Immature natural killer cell (primary cell): ENCODE measurements at regions not wholly inside any gene's neighbourhood (a gene's known extent, or its start where the extent isn't known, plus 50 kb on each side); places are given as distances from the start of the nearest gene placed in this dataset.

Experiments
- DNase-seq, 3 donors: peaks; one replicate each; pipeline ENCODE4 v3.0.0; 2022; ENCODE audit warnings: mixed read lengths in 1 of 3
- H3K27ac Mint-ChIP-seq, 6 donors: one replicate each; pipeline ENCODE4 v1.8.0; 2020; ENCODE audit warnings: mixed read lengths in 6 of 6, mild to moderate bottlenecking in 5 of 6, inconsistent platforms in 4 of 6, moderate library complexity in 3 of 6
- H3K27me3 Mint-ChIP-seq, 3 donors: one replicate each; pipeline ENCODE4 v1.8.0; 2020 to 2021; ENCODE audit warnings: low read depth in 3 of 3, mild to moderate bottlenecking in 3 of 3, mixed read lengths in 3 of 3, moderate library complexity in 3 of 3, inconsistent platforms in 1 of 3
- H3K36me3 Mint-ChIP-seq, 3 donors: one replicate each; pipeline ENCODE4 v1.8.0; 2020; ENCODE audit warnings: mixed read lengths in 3 of 3, inconsistent platforms in 2 of 3, mild to moderate bottlenecking in 2 of 3
- H3K4me1 Mint-ChIP-seq, 2 donors: one replicate each; pipeline ENCODE4 v1.8.0; 2020; ENCODE audit warnings: inconsistent platforms in 2 of 2, mild to moderate bottlenecking in 2 of 2, mixed read lengths in 2 of 2, moderate library complexity in 1 of 2
- H3K4me3 Mint-ChIP-seq, 5 donors: one replicate each; pipeline ENCODE4 v1.8.0; 2020; ENCODE audit warnings: mild to moderate bottlenecking in 5 of 5, mixed read lengths in 5 of 5, inconsistent platforms in 3 of 5, moderate library complexity in 3 of 5
- H3K9me3 Mint-ChIP-seq, 6 donors: one replicate each; pipeline ENCODE4 v1.8.0; 2020; ENCODE audit warnings: mild to moderate bottlenecking in 6 of 6, mixed read lengths in 6 of 6, inconsistent platforms in 4 of 6, moderate library complexity in 3 of 6

DNA sequence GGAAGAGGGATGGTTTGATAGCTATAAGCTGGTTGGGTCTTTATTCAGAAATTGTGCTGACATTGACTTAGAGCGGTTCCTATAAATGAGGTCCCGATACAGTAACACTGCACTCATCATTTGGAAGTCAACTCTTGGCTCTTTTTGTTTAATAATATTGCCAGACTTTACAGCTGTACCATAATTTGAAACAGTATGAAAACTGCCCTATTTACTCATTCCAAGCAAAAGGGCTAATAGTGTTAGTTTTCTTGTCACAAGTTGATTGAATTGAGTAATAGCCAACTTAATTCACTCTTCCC, 128.4 kb upstream of the LIMCH1 start:
- Mint-ChIP-seq H3K4me3 (no peak overlapping the region), H3K9me3 (peaks cover 0 to 5% (median under 1%) of the 10 kb centered on the region in 6 donors), H3K27ac (no peak overlapping the region), H3K36me3 (peaks cover 0 to 4% (median 0%) of the 10 kb centered on the region in 3 donors), H3K27me3 (peaks cover 0 to 4% (median 2%) of the 10 kb centered on the region in 3 donors), H3K4me1 (peaks cover 2 to 5% of the 10 kb centered on the region in 2 donors)
- no peak for DNase-seq

- Mint-ChIP-seq H3K4me3 (no peak overlapping the region), H3K9me3 (peaks cover 0 to 5% (median under 1%) of the 10 kb centered on the region in 6 donors), H3K27ac (no peak overlapping the region), H3K4me1 (peaks cover 2 to 5% of the 10 kb centered on the region in 2 donors), H3K27me3 (peaks cover 0 to 4% (median 2%) of the 10 kb centered on the region in 3 donors), H3K36me3 (peaks cover 0 to 4% (median 0%) of the 10 kb centered on the region in 3 donors)
- no peak for DNase-seq
Observed at GRCh38 chr4:41410049-41410448, 127.9 kb upstream of the LIMCH1 start.

GRCh38 chr4:41413670-41414411, 124.1 kb upstream of the LIMCH1 start:
- H3K4me1 Mint-ChIP-seq = peaks cover 2 to 5% of the 10 kb centered on the region in 2 donors

DNA sequence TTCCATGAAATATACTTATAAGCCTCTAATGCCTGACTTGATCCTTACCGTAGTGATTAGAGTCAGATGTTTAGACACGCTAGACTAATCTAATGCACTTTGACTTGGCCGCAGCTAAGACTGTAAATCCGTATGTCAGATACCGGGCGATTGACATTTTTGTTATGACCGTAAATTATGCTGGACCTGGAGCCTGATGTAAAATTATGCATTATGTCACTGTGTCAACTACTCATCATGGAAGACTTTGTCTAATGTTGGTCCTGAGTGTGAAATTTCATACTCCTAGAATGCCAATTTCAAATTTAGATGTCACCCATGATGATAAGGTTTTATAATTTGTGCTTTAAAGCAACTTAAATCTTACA, 123.6 kb upstream of the LIMCH1 start:
- Mint-ChIP-seq H3K9me3 (peaks cover 0 to 5% (median 1%) of the 10 kb centered on the region in 6 donors), H3K27ac (no peak overlapping the region), H3K27me3 (peaks cover 1 to 3% (median 2%) of the 10 kb centered on the region in 3 donors), H3K4me3 (no peak overlapping the region), H3K36me3 (peaks cover 0 to 4% (median 0%) of the 10 kb centered on the region in 3 donors), H3K4me1 (peaks cover 2 to 5% of the 10 kb centered on the region in 2 donors)
- no peak for DNase-seq

More at GRCh38 chr4:41413670-41414411, 124.1 kb upstream of the LIMCH1 start:
- no peak overlapping the region for H3K27ac Mint-ChIP-seq
- no peak overlapping the region for H3K4me3 Mint-ChIP-seq
- peaks cover 1 to 3% (median 2%) of the 10 kb centered on the region in 3 donors for H3K27me3 Mint-ChIP-seq
- peaks cover 0 to 4% (median 0%) of the 10 kb centered on the region in 3 donors for H3K36me3 Mint-ChIP-seq
- H3K9me3 Mint-ChIP-seq = peaks cover 0 to 5% (median 1%) of the 10 kb centered on the region in 6 donors
- DNase-seq = no peak

- no peak for DNase-seq
- no peaks in the 10 kb centered on the region for H3K36me3 Mint-ChIP-seq
- no peak overlapping the region for H3K27ac Mint-ChIP-seq
- no peak overlapping the region for H3K4me3 Mint-ChIP-seq
- peaks cover 0 to 5% (median 4%) of the 10 kb centered on the region in 3 donors for H3K27me3 Mint-ChIP-seq
- peaks cover 0 to 4% (median under 1%) of the 10 kb centered on the region in 6 donors for H3K9me3 Mint-ChIP-seq
- H3K4me1 Mint-ChIP-seq = peaks cover 2 to 4% of the 10 kb centered on the region in 2 donors
Observed at GRCh38 chr4:41418444-41418843, 119.5 kb upstream of the LIMCH1 start.

DNA sequence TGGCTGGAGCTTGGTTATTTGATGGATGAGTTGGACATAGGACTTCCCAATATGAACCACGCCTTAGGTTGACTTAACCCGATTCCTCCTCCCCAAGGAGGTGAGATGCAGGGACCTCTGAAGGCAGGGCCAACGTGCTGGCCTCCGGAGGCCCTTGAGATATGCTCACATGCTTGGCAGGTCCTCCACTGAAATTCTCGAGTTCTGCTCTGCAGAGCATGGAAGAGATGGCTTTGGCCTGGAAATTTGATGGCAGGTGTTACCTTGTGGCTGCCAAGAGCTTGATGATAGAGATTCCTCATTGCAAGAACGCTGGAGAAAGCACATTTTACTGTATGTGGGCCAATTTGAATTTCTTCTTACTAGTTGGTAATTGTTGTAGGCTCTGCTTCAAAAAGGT, 117.4 kb upstream of the LIMCH1 start:
- DNase-seq = no peak
- Mint-ChIP-seq H3K4me3 (no peak overlapping the region), H3K9me3 (peaks cover 0 to 4% (median 1%) of the 10 kb centered on the region in 6 donors), H3K27me3 (peaks cover 2 to 4% (median 2%) of the 10 kb centered on the region in 3 donors), H3K27ac (no peak overlapping the region), H3K4me1 (no peaks in the 10 kb centered on the region), H3K36me3 (no peaks in the 10 kb centered on the region)

DNA sequence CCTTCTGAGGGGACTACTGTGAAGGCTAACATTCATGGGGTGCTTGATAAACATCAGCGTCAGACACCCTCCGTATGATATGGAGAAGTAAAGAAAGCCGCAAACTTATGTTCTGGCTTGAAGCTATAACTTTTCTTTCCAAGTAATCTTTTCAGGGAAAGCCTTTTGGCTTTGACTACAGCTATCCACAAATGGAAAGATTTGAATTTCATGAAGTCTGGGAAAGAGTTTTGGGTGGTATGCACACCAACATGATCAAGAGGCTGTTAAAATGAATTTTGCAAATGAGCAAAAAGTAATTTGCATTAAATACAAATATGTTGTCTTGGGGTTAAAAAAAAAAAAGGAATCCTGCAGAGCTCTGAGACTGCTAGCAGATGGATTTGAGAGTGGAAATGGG, 114.8 kb upstream of the LIMCH1 start:
- Mint-ChIP-seq H3K36me3 (no peaks in the 10 kb centered on the region), H3K9me3 (peaks cover 0 to 4% (median 3%) of the 10 kb centered on the region in 6 donors)

GRCh38 chr4:41424522-41424921, 113.4 kb upstream of the LIMCH1 start:
- H3K27me3 Mint-ChIP-seq = peaks cover 2 to 3% (median 2%) of the 10 kb centered on the region in 3 donors
- no peak overlapping the region for H3K27ac Mint-ChIP-seq
- no peak for DNase-seq
- peaks cover 0 to 6% (median 3%) of the 10 kb centered on the region in 6 donors for H3K9me3 Mint-ChIP-seq
- H3K36me3 Mint-ChIP-seq = no peaks in the 10 kb centered on the region
- H3K4me3 Mint-ChIP-seq = no peak overlapping the region
- H3K4me1 Mint-ChIP-seq = no peaks in the 10 kb centered on the region

More for the DNA sequence above, 114.8 kb upstream of the LIMCH1 start:
- no peak overlapping the region for H3K27ac Mint-ChIP-seq
- H3K4me1 Mint-ChIP-seq = no peaks in the 10 kb centered on the region
- no peak overlapping the region for H3K4me3 Mint-ChIP-seq
- H3K27me3 Mint-ChIP-seq = peaks cover 2 to 3% (median 2%) of the 10 kb centered on the region in 3 donors
- DNase-seq = no peak

DNA sequence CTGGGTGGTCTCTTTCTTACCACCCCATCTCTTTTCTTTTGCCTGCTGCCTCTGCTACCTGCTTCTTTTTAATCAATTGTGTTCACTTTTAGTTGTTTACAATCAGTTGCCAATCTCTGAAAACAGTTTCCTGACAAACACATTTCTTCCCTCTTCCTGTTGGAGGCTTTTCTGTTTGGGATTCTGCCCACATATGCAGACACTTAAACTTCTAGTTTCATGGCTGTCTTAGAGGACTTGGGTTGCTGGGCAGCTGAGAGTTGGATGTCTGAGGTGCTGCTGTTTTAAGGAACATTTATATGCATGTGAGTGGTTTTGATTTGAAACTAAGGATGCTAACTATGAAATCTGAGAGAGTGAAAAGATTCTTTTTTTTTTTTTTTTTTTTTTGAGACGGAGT, 112.3 kb upstream of the LIMCH1 start:
- Mint-ChIP-seq H3K9me3 (peaks cover 0 to 6% (median 1%) of the 10 kb centered on the region in 6 donors), H3K4me3 (no peak overlapping the region), H3K27me3 (peaks cover 0 to 2% (median 2%) of the 10 kb centered on the region in 3 donors), H3K36me3 (no peaks in the 10 kb centered on the region), H3K4me1 (no peaks in the 10 kb centered on the region), H3K27ac (no peak overlapping the region)
- no peak for DNase-seq

DNA sequence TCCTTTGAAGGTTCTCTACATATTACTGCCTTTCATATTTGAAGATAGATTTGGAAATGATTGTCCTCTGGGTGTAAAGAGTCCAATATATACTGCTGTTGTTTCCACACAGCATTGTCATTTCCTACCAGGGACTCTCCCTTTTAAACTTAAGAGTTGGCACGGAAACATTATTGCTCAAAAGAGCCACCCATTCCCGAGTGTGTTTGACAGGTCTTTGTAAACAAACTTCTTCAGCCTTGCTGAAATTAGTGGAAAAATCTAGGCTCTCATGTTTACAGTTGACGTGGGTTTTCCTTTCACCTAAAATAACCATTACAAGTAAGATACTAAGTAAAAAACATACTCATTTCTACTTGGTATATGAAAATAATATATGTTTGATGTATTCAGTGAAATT, 111.4 kb upstream of the LIMCH1 start:
- Mint-ChIP-seq H3K9me3 (peaks cover 0 to 6% (median 1%) of the 10 kb centered on the region in 6 donors), H3K4me3 (no peak overlapping the region), H3K36me3 (no peaks in the 10 kb centered on the region), H3K27me3 (peaks cover 0 to 2% (median 2%) of the 10 kb centered on the region in 3 donors), H3K27ac (no peak overlapping the region), H3K4me1 (no peaks in the 10 kb centered on the region)
- no peak for DNase-seq

DNA sequence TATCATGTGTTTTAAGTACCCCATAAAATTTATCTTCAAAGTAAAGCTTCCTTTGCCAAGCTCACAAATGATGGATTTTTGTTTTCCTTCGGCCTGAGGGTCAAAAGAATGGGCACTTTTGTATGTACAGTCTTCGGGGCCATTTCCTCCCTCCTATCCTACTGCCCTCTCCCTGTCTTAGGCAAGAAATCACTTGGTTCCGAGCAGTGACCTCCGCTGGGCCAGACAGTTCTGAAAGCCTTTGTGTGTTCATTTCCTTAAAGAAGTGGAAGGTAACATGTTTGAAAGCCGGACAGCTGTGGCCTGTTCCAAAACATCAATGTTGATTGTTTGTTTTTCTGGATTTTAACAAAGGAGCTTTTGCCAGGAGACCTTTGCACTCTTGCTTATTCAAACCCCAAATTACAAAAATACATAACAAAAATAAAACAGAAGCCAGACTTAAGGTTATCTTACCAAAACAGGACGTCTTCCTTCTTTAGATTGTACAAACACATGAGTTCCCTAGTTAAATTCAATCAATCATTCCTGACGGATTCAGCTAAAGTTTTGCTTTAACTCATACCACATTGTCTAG, 110.6 kb upstream of the LIMCH1 start:
- no peak for DNase-seq
- Mint-ChIP-seq H3K9me3 (peaks cover 0 to 7% (median 3%) of the 10 kb centered on the region in 6 donors), H3K4me1 (no peaks in the 10 kb centered on the region), H3K4me3 (no peak overlapping the region), H3K27ac (no peak overlapping the region), H3K36me3 (no peaks in the 10 kb centered on the region), H3K27me3 (peaks cover 0 to 2% (median 2%) of the 10 kb centered on the region in 3 donors)

DNA sequence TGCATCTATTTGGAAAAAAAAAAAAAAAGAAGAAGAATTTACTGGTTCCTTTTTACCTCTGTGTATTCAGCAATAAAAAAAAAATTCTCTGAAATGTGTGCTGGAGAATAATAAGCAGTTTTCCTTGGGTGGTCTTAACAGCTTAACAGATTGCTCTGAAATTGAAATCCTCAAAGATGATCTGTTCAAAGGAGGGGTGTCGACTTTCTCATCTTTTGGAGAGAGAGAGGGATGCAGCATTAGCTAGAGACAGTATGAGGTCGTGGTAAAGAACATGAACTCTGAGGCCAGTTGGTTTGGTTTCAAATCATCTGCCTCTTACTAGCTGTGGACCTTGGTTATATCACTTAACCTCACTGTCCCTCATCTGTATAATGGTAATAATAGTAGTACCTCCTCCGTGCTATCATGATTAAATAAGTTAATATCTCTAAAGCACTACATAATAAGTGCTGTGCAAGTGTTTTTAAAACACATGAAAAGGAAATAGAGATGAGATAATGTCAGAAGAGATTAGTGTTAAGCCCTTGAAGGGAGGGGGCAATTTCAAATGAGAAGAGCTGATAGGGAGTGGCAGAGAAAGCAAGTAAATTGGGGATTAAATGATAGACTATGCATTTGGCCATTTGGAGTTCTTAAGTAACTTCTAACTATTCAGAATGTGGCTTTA, 109.9 kb upstream of the LIMCH1 start:
- peaks cover 0 to 2% (median 0%) of the 10 kb centered on the region in 3 donors for H3K27me3 Mint-ChIP-seq

GRCh38 chr4:41428601-41429279, 109.2 kb upstream of the LIMCH1 start:
- Mint-ChIP-seq H3K4me1 (no peaks in the 10 kb centered on the region), H3K36me3 (no peaks in the 10 kb centered on the region), H3K4me3 (no peak overlapping the region), H3K27ac (no peak overlapping the region), H3K9me3 (peaks cover 2 to 13% (median 4%) of the 10 kb centered on the region in 6 donors), H3K27me3 (peaks cover 0 to 2% (median 0%) of the 10 kb centered on the region in 3 donors)
- no peak for DNase-seq

More for the DNA sequence above, 109.9 kb upstream of the LIMCH1 start:
- Mint-ChIP-seq H3K9me3 (peaks cover 2 to 10% (median 5%) of the 10 kb centered on the region in 6 donors), H3K36me3 (no peaks in the 10 kb centered on the region), H3K4me3 (no peak overlapping the region), H3K27ac (no peak overlapping the region), H3K4me1 (no peaks in the 10 kb centered on the region)
- DNase-seq = no peak
